HepG2 (cell line): ENCODE measurements at regions not wholly inside any gene's neighbourhood (a gene's known extent, or its start where the extent isn't known, plus 50 kb on each side); places are given as distances from the start of the nearest gene placed in this dataset.

Source experiments
- CCDC6 ChIP-seq: sonication (generic); formaldehyde crosslinking; IDR thresholded peaks from 2 replicates; pipeline ENCODE4 v1.8.1; 2022; ENCODE audit warnings: mild to moderate bottlenecking, missing genetic modification reagents, moderate library complexity
- CHCHD3 ChIP-seq: sonication (generic); formaldehyde crosslinking; IDR thresholded peaks from 2 replicates; pipeline ENCODE4 v1.8.0; 2022; ENCODE audit warnings: mild to moderate bottlenecking, missing genetic modification reagents, moderate library complexity
- CHD4 ChIP-seq: fragments of 200-600 bp; sonication (generic); IDR thresholded peaks from 2 replicates; pipeline ENCODE4 v1.7.0; 2017; ENCODE audit warnings: mild to moderate bottlenecking, low read length, borderline replicate concordance
- FOXO1 ChIP-seq: sonication (generic); formaldehyde crosslinking; IDR thresholded peaks from 2 replicates; pipeline ENCODE4 v1.4.0; 2020; ENCODE audit warnings: missing genetic modification reagents
- GABPA ChIP-seq, 2 experiments: IDR thresholded peaks; 2 replicates each; pipeline ENCODE4 v1.6.1; 2011 to 2016; ENCODE audit warnings: low read depth in 2 of 2, low read length in 1 of 2, missing biosample characterization in 1 of 2, missing genetic modification characterization in 1 of 2
- KDM5A ChIP-seq: fragments of 200-600 bp; sonication (generic); IDR thresholded peaks from 2 replicates; pipeline ENCODE4 v1.7.0; 2018; ENCODE audit warnings: antibody characterized with exemption, mild to moderate bottlenecking, low read length, borderline replicate concordance
- SSRP1 ChIP-seq: IDR thresholded peaks from 2 replicates; pipeline ENCODE4 v1.6.1; 2016; ENCODE audit warnings: control low read depth
- TERF1 ChIP-seq: sonication (generic); formaldehyde crosslinking; IDR thresholded peaks from 2 replicates; pipeline ENCODE4 v1.8.0; 2022; ENCODE audit warnings: mild to moderate bottlenecking, missing genetic modification reagents, moderate library complexity
- ZNF274 ChIP-seq: sonication (generic); formaldehyde crosslinking; IDR thresholded peaks from 2 replicates; pipeline ENCODE4 v1.5.1; 2020; ENCODE audit warnings: mild to moderate bottlenecking, missing genetic modification reagents
- ZNF280D ChIP-seq: sonication (generic); formaldehyde crosslinking; IDR thresholded peaks from 2 replicates; pipeline ENCODE4 v1.5.1; 2020; ENCODE audit warnings: mild to moderate bottlenecking, missing genetic modification reagents
- ZNF556 ChIP-seq: sonication (generic); formaldehyde crosslinking; IDR thresholded peaks from 2 replicates; pipeline ENCODE4 v1.4.0; 2020; ENCODE audit warnings: mild to moderate bottlenecking, missing genetic modification reagents, borderline replicate concordance
- ZNF670 ChIP-seq: sonication (generic); formaldehyde crosslinking; IDR thresholded peaks from 2 replicates; pipeline ENCODE4 v1.8.0; 2022; ENCODE audit warnings: mild to moderate bottlenecking, missing genetic modification reagents, borderline replicate concordance
- ZSCAN31 ChIP-seq: sonication (generic); formaldehyde crosslinking; IDR thresholded peaks from 2 replicates; pipeline ENCODE4 v1.5.0; 2020; ENCODE audit warnings: low read depth, mild to moderate bottlenecking, missing genetic modification reagents
- ZUFSP ChIP-seq: sonication (generic); formaldehyde crosslinking; IDR thresholded peaks from 2 replicates; pipeline ENCODE4 v1.9.0; 2021; ENCODE audit warnings: missing genetic modification reagents, mild to moderate bottlenecking, borderline replicate concordance
- TF ChIP-seq, protein P1 (sequence below): sonication (generic); formaldehyde crosslinking; IDR thresholded peaks from 2 replicates; pipeline ENCODE4 v1.4.0; 2020; ENCODE audit warnings: missing genetic modification reagents, borderline replicate concordance
- TF ChIP-seq, protein P2 (sequence below): sonication (generic); formaldehyde crosslinking; IDR thresholded peaks from 2 replicates; pipeline ENCODE4 v1.4.0; 2020; ENCODE audit warnings: missing genetic modification reagents

- TF ChIP-seq FOXO1 (CRISPR knock-in tag) = peak; percentile 62; the same call in 1 of the 2 replicates
- no peak for TF ChIP-seq ZUFSP (CRISPR knock-in tag)
- TF ChIP-seq ZNF670 = no peak
- TF ChIP-seq ZNF556 (CRISPR knock-in tag) = no peak
- TF ChIP-seq ZNF280D (CRISPR knock-in tag) = no peak
- TF ChIP-seq ZNF274 (CRISPR knock-in tag) = no peak
- no peak for TF ChIP-seq CHD4
- TF ChIP-seq ZSCAN31 (CRISPR knock-in tag) = no peak
- no peak for TF ChIP-seq SSRP1 (CRISPR knock-in tag)
- TF ChIP-seq CCDC6 = no peak
- TF ChIP-seq, protein P1, sequence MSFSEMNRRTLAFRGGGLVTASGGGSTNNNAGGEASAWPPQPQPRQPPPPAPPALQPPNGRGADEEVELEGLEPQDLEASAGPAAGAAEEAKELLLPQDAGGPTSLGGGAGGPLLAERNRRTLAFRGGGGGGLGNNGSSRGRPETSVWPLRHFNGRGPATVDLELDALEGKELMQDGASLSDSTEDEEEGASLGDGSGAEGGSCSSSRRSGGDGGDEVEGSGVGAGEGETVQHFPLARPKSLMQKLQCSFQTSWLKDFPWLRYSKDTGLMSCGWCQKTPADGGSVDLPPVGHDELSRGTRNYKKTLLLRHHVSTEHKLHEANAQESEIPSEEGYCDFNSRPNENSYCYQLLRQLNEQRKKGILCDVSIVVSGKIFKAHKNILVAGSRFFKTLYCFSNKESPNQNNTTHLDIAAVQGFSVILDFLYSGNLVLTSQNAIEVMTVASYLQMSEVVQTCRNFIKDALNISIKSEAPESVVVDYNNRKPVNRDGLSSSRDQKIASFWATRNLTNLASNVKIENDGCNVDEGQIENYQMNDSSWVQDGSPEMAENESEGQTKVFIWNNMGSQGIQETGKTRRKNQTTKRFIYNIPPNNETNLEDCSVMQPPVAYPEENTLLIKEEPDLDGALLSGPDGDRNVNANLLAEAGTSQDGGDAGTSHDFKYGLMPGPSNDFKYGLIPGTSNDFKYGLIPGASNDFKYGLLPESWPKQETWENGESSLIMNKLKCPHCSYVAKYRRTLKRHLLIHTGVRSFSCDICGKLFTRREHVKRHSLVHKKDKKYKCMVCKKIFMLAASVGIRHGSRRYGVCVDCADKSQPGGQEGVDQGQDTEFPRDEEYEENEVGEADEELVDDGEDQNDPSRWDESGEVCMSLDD (CRISPR knock-in tag) = no peak
- no peak for TF ChIP-seq GABPA (IDR thresholded peaks at IDR 0.05; ENCODE audit: low read depth, low read length)
- TF ChIP-seq GABPA (CRISPR knock-in tag; IDR thresholded peaks at IDR 0.05; ENCODE audit: low read depth) = no peak
- TF ChIP-seq TERF1 (CRISPR knock-in tag) = no peak
- no peak for TF ChIP-seq KDM5A
- TF ChIP-seq CHCHD3 (CRISPR knock-in tag) = no peak
- TF ChIP-seq, protein P2, sequence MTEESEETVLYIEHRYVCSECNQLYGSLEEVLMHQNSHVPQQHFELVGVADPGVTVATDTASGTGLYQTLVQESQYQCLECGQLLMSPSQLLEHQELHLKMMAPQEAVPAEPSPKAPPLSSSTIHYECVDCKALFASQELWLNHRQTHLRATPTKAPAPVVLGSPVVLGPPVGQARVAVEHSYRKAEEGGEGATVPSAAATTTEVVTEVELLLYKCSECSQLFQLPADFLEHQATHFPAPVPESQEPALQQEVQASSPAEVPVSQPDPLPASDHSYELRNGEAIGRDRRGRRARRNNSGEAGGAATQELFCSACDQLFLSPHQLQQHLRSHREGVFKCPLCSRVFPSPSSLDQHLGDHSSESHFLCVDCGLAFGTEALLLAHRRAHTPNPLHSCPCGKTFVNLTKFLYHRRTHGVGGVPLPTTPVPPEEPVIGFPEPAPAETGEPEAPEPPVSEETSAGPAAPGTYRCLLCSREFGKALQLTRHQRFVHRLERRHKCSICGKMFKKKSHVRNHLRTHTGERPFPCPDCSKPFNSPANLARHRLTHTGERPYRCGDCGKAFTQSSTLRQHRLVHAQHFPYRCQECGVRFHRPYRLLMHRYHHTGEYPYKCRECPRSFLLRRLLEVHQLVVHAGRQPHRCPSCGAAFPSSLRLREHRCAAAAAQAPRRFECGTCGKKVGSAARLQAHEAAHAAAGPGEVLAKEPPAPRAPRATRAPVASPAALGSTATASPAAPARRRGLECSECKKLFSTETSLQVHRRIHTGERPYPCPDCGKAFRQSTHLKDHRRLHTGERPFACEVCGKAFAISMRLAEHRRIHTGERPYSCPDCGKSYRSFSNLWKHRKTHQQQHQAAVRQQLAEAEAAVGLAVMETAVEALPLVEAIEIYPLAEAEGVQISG (CRISPR knock-in tag) = peak; percentile 43; the same call in 1 of the 2 replicates
Measured at GRCh38 chr9:81833563-81834345, 94.5 kb upstream of the SPATA31D4 start (continued).
